RCC 7860 (cell line): ENCODE measurements at regions not wholly inside any gene's neighbourhood (a gene's known extent, or its start where the extent isn't known, plus 50 kb on each side); places are given as distances from the start of the nearest gene placed in this dataset.
"Not testable (repeated sequence)": the region's sequence is repeated elsewhere in the genome, so short reads cannot be mapped to it uniquely, and the experiment has no call there.

Experiments
- DNase-seq: peaks from one replicate; pipeline ENCODE4 v3.0.0-alpha.2; 2015; ENCODE audit warnings: low spot score
- FAIRE-seq: peaks from 2 replicates; lab custom pipeline; 2012; peaks lifted over from hg19 to GRCh38; lab: Jason Lieb, UNC

- no peak for FAIRE-seq
- DNase-seq, result no peak
These were observed 57.9 kb downstream of the DNAJB9 start for GRCh38 chr7:108627476-108628051.

GRCh38 chr7:108628678-108629077 is 59.0 kb downstream of the DNAJB9 start:
- FAIRE-seq (no peak), DNase-seq (no peak)

GRCh38 chr7:108629651-108630400 is 60.2 kb downstream of the DNAJB9 start:
- FAIRE-seq (no peak), DNase-seq (no peak)

GRCh38 chr7:108634036-108634435 is 64.4 kb downstream of the DNAJB9 start:
- DNase-seq (no peak), FAIRE-seq (no peak)

- DNase-seq (no peak), FAIRE-seq (no peak)
These were observed 64.9 kb downstream of the DNAJB9 start for GRCh38 chr7:108634535-108634934.

- DNase-seq (no peak), FAIRE-seq (no peak)
These were observed 67.5 kb downstream of the DNAJB9 start for GRCh38 chr7:108637049-108637621.

- FAIRE-seq (no peak), DNase-seq (no peak)
These were observed 72.5 kb downstream of the DNAJB9 start for GRCh38 chr7:108642126-108642525.

- no peak for FAIRE-seq
- no peak for DNase-seq
These were observed 73.5 kb downstream of the DNAJB9 start for GRCh38 chr7:108643136-108643535.

- FAIRE-seq (no peak), DNase-seq (no peak)
These were observed 79.3 kb downstream of the DNAJB9 start for GRCh38 chr7:108648989-108649388.

- DNase-seq (no peak), FAIRE-seq (no peak)
These were observed 80.8 kb downstream of the DNAJB9 start for GRCh38 chr7:108650467-108650866.

- DNase-seq, result no peak
- no peak for FAIRE-seq
These were observed 83.2 kb downstream of the DNAJB9 start for GRCh38 chr7:108652886-108653285.

GRCh38 chr7:108653526-108653925 is 83.9 kb downstream of the DNAJB9 start:
- no peak for DNase-seq

GRCh38 chr7:108657140-108657726 is 87.6 kb downstream of the DNAJB9 start:
- FAIRE-seq, result not testable (repeated sequence)

More at GRCh38 chr7:108653526-108653925, 83.9 kb downstream of the DNAJB9 start:
- FAIRE-seq, result no peak

GRCh38 chr7:108659261-108659660 is 89.6 kb downstream of the DNAJB9 start:
- DNase-seq (no peak), FAIRE-seq (no peak)

More at GRCh38 chr7:108657140-108657726, 87.6 kb downstream of the DNAJB9 start:
- not testable (repeated sequence) for DNase-seq

GRCh38 chr7:108659867-108660266 is 90.2 kb downstream of the DNAJB9 start:
- DNase-seq (no peak), FAIRE-seq (no peak)

- DNase-seq (no peak), FAIRE-seq (no peak)
These were observed 90.8 kb downstream of the DNAJB9 start for GRCh38 chr7:108660465-108660864.

- FAIRE-seq (no peak), DNase-seq (no peak)
These were observed 93.2 kb downstream of the DNAJB9 start for GRCh38 chr7:108662783-108663362.

- DNase-seq (no peak), FAIRE-seq (no peak)
These were observed 94.0 kb downstream of the DNAJB9 start for GRCh38 chr7:108663701-108664100.

- FAIRE-seq (no peak), DNase-seq (no peak)
These were observed 97.5 kb downstream of the DNAJB9 start for GRCh38 chr7:108667216-108667615.

- DNase-seq (no peak), FAIRE-seq (no peak)
These were observed 100.3 kb downstream of the DNAJB9 start for GRCh38 chr7:108669958-108670357.

GRCh38 chr7:108673699-108674098 is 104.0 kb downstream of the DNAJB9 start:
- not testable (repeated sequence) for FAIRE-seq, DNase-seq
